Inflammatory macrophage treated with lipopolysaccharide for 4 hours (primary cell): ENCODE measurements at regions not wholly inside any gene's neighbourhood (a gene's known extent, or its start where the extent isn't known, plus 50 kb on each side); places are given as distances from the start of the nearest gene placed in this dataset.
"Not testable (repeated sequence)": the region's sequence is repeated elsewhere in the genome, so short reads cannot be mapped to it uniquely, and the experiment has no call there.

Experiments used
- DNase-seq: peaks from one replicate; pipeline ENCODE4 v3.0.0-alpha.2; 2020

GRCh38 chrX:1006156-1006730 lies 206.2 kb downstream of the CRLF2 start:
- no peak for DNase-seq

- no peak for DNase-seq
Observed at GRCh38 chrX:1002611-1003010, 209.8 kb downstream of the CRLF2 start.

GRCh38 chrX:997631-998137 lies 214.8 kb downstream of the CRLF2 start:
- no peak for DNase-seq

- no peak for DNase-seq
Observed at GRCh38 chrX:994780-995179, 217.7 kb downstream of the CRLF2 start.

- DNase-seq = peak; percentile 87
Observed at GRCh38 chrX:989959-990510, 222.4 kb downstream of the CRLF2 start.

- DNase-seq = not testable (repeated sequence)
Observed at GRCh38 chrX:988530-988929, 223.9 kb downstream of the CRLF2 start.

GRCh38 chrX:981791-982626 lies 230.4 kb downstream of the CRLF2 start:
- DNase-seq = no peak

GRCh38 chrX:980587-981235 lies 231.7 kb downstream of the CRLF2 start:
- no peak for DNase-seq

- DNase-seq = not testable (repeated sequence)
Observed at GRCh38 chrX:979127-979526, 233.3 kb downstream of the CRLF2 start.

- no peak for DNase-seq
Observed at GRCh38 chrX:973010-973632, 239.3 kb downstream of the CRLF2 start.

- DNase-seq = no peak
Observed at GRCh38 chrX:968148-968965, 244.1 kb downstream of the CRLF2 start.

- DNase-seq = no peak
Observed at GRCh38 chrX:966396-967070, 245.9 kb downstream of the CRLF2 start.

- no peak for DNase-seq
Observed at GRCh38 chrX:964831-965416, 247.5 kb downstream of the CRLF2 start.

- no peak for DNase-seq
Observed at GRCh38 chrX:960821-961220, 251.6 kb downstream of the CRLF2 start.

GRCh38 chrX:959595-959994 lies 252.9 kb downstream of the CRLF2 start:
- no peak for DNase-seq

GRCh38 chrX:955168-955781 lies 257.2 kb downstream of the CRLF2 start:
- DNase-seq = not testable (repeated sequence)

- DNase-seq = no peak
Observed at GRCh38 chrX:953879-954482, 258.5 kb downstream of the CRLF2 start.

- DNase-seq = no peak
Observed at GRCh38 chrX:952816-953215, 259.6 kb downstream of the CRLF2 start.

GRCh38 chrX:947262-947661 lies 265.2 kb downstream of the CRLF2 start:
- not testable (repeated sequence) for DNase-seq

GRCh38 chrX:943035-943434 lies 269.4 kb downstream of the CRLF2 start:
- no peak for DNase-seq
